GM21723 (cell line): ENCODE measurements at regions not wholly inside any gene's neighbourhood (a gene's known extent, or its start where the extent isn't known, plus 50 kb on each side); places are given as distances from the start of the nearest gene placed in this dataset.

Experiments used
- ATAC-seq: cut with Tn5 transposase; IDR thresholded peaks from one replicate; pipeline ENCODE4 v1.9.1; 2021; ENCODE audit warnings: mild to moderate bottlenecking, moderate library complexity; ENCODE audit not compliant: unreplicated experiment

DNA sequence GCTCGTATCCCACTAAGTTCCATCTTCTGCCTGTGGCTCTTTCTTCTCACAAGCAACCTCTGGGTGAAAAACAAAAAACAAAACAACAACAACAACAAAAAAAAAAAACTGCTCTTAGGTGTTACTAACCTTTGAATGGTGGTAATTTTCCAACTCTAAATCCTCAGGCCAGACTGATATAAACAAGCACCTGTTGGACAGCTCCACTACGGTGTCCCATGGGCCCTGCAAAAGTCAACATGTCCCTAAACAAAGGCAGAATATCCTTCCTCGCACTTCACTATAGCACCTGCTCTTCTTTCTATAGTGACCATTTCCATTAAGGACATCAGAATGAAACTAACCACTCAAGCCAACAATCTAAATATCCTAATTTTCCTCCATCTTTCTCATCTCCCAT lies 54.6 kb upstream of the PARM1 start:
- no peak for ATAC-seq

DNA sequence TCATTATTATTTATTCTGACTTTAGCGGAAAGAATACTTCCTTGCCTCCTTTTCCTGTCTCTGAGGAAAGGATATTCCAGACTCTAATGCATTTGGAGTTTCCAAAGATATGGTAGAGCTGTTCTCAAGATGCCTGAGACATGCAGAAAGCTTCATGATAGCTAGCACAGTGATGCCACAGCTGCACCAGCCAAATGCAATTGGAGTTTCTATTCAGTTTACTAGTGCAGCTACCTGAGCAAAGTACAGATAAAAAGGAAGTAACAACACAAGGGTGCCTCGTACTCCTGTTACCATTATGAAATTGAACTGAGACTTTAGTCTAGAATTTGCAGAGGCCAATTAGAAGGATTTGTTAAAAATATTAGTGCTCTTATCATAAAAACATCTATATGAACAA lies 57.5 kb upstream of the PARM1 start:
- no peak for ATAC-seq

DNA sequence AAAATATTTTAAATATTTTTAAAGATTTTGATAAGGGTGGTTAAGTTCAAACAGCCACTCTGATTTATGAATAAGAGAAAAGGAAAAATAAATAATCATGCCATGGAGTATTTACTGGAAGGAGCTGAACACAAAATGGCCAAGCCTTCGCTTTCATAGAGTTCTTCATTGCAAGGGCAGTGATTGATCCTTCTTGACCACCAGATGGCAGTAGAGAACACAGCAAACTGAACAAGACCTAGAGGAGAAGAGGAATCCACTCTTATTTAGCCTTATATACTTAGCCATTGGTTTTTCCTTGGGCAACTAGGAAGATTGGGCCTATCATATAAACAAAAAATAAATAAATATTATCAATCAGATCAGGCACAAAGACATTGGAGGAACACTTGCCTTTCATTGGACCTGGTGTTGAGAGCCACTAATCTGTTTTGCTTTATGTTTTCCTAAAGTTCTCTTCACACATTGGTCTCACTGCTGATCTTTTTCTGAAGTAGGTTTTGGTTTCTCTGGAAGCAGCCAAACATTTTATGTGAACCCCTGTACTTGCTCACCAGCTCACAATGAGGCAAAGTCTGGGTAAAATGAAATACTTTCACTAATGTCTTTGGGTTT lies 58.1 kb upstream of the PARM1 start:
- ATAC-seq, result peak; percentile 78

DNA sequence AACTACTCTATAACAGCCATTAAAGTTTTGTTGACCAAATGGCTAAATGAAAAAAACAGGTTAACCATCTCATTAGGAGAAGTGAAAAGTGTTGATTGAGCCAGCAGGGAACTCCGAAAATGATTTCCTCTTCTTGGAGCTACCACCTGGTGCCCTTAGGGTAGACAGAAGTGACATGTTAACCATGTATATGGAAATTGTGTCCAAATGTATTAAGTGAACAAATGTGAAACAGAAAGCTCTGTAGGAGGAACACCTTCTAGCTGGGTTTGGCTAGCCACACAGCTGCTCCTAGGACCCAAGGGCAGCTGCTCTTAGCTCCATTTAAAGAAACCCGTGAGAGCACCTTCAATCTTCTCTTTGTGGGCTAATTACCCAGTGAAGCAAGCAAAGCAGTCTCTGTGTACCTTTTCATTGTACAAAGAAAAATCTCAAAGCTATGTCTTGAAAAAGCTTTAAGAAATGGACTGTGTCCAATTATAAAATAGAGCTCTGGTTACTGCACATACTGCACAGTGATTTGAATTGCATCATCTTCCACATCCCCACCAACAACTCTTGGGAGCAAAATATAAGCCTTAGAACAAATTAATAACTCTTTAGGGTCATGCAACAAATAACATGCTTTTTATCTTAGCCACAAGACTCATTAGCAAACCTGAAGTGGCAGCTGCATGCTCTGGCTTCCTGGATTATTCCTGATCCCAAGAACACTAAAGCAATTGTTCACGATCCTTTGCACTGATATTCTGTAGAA lies 59.2 kb upstream of the PARM1 start:
- peak; percentile 88 for ATAC-seq

DNA sequence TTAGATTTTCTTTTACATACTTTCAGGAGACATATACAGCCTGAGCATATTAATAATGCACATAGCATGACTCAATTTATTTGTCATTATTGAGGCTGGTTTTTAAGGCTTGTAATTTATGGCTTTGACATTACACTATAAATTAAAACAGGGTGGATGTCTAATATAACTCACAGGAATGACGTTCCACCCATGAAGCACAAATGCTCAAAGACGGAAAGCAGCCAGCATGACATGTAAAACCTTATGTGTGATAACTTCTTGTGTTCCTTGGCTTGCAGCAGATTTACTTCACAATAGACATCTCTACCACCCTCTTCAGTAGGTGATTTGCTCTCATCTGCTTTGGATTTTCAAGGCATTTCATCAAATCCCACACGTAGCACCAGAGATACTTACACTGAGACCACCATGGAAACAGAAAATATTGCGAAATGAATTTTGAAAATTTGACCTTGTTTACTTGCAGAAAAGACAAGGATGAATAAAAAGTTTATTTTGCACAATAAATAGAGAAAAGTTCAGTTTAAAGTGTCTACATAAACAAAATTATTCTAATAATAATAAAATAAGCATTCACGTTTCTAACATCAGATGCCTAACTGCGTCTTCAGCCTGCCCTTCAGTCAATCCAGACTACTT lies 64.7 kb upstream of the BTC start:
- ATAC-seq, result no peak

- ATAC-seq, result no peak
Measured at GRCh38 chr4:74855879-74856278, 61.6 kb upstream of the BTC start.

- ATAC-seq, result no peak
Measured at GRCh38 chr4:74848774-74849173, 54.5 kb upstream of the BTC start.

- no peak for ATAC-seq
Measured at GRCh38 chr4:74845834-74846233, 51.5 kb upstream of the BTC start.
